ENCODE measurements at regions not wholly inside any gene's neighbourhood (a gene's known extent, or its start where the extent isn't known, plus 50 kb on each side); places are given as distances from the start of the nearest gene placed in this dataset.
A peak's percentile ranks its signal among the peaks of the same experiment; 100 is the strongest.

DNA sequence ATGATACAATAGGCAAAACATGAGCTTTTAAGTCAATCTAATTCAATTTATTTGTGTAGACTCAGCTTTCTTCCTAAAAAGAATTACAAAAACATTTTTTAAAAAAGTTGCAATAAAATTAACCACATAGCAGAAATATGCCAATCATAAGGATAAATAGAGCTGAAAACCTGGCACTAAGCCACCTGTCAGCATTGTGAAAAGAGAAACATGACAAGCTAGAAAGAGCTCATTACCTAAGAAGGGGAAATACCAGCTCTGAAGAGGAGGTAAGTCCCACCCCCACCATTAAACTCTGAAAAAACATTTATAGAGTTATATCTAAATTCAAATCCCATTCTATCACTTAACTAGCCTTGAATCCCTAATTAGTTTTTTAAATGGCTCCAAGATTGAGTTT lies 372.9 kb downstream of the OSTF1 start:
- no peaks in the 10 kb centered on the region for H3K36me3 ChIP-seq (ENCODE audit: insufficient read depth, low read length)
- no peak overlapping the region for H3K9ac ChIP-seq (ENCODE audit: low read depth, low read length)
- no peaks in the 10 kb centered on the region for H3K9me3 ChIP-seq (ENCODE audit: insufficient read depth, low read depth, low read length)

DNA sequence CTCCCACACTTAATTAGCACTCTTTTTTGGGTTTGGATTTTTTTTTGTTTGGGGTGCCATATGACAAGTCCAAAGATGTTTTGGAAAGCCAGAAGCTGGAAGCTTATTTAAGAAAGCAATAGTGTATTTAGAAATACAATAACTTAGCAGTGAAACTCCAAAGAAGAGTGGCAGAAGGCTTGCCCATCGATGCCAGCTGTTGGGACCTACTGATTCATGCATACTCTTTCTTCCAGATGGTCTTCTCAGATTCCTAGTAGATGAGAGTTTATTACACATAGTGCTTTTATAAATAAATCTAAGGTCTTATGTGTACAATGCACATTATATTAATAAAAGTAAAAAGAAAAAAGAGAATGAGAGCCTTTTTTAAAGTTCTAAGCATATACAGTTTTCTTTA lies 374.6 kb downstream of the OSTF1 start:
- no peak overlapping the region for H3K4me3 ChIP-seq (ENCODE audit: low read length)
- WGBS, result 92% methylated on average over 1 of the region's 1 CpG
- no peaks in the 10 kb centered on the region for H3K27me3 ChIP-seq (ENCODE audit: insufficient read depth, low read length)
- no peaks in the 10 kb centered on the region for H3K9me3 ChIP-seq (ENCODE audit: insufficient read depth, low read depth, low read length)
- no peak overlapping the region for H3K9ac ChIP-seq (ENCODE audit: low read depth, low read length)
- no peak overlapping the region for H3K27ac ChIP-seq (ENCODE audit: low read depth, low read length)
- H3K36me3 ChIP-seq (ENCODE audit: insufficient read depth, low read length), result no peaks in the 10 kb centered on the region
- H3K4me1 ChIP-seq (ENCODE audit: insufficient read depth, low read length), result peaks cover 21% of the 10 kb centered on the region

More for the DNA sequence above, 372.9 kb downstream of the OSTF1 start:
- Histone ChIP-seq H3K4me3 (ENCODE audit: low read length) (no peak overlapping the region), H3K27ac (ENCODE audit: low read depth, low read length) (no peak overlapping the region), H3K27me3 (ENCODE audit: insufficient read depth, low read length) (no peaks in the 10 kb centered on the region), H3K4me1 (ENCODE audit: insufficient read depth, low read length) (peaks cover 35% of the 10 kb centered on the region)

DNA sequence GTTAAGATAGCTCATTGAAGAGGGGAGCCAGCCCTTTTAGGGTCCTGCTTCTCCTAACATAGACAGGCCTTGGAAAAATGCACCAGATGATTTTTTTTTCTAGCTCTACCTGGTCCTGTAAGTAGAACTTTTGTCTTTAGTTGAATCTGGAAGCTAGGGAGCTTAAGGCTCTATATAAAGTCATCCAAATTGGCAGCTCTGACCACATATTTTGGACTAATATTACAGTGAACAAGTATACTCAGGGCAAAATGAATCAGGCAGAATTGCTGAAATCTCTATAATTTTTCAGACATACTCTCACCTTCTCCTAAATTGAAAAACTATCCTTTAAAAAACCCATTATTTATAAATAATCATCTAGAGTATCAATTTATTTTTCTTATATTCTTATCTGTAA lies 375.6 kb downstream of the OSTF1 start:
- H3K4me1 ChIP-seq (ENCODE audit: insufficient read depth, low read length), result peaks cover 11% of the 10 kb centered on the region; the same call in 1 of the 2 replicates
- H3K9me3 ChIP-seq (ENCODE audit: insufficient read depth, low read depth, low read length), result no peaks in the 10 kb centered on the region
- H3K36me3 ChIP-seq (ENCODE audit: insufficient read depth, low read length), result no peaks in the 10 kb centered on the region
- no peak overlapping the region for H3K27ac ChIP-seq (ENCODE audit: low read depth, low read length)
- no peaks in the 10 kb centered on the region for H3K27me3 ChIP-seq (ENCODE audit: insufficient read depth, low read length)
- no peak overlapping the region for H3K9ac ChIP-seq (ENCODE audit: low read depth, low read length)
- no peak overlapping the region for H3K4me3 ChIP-seq (ENCODE audit: low read length)

DNA sequence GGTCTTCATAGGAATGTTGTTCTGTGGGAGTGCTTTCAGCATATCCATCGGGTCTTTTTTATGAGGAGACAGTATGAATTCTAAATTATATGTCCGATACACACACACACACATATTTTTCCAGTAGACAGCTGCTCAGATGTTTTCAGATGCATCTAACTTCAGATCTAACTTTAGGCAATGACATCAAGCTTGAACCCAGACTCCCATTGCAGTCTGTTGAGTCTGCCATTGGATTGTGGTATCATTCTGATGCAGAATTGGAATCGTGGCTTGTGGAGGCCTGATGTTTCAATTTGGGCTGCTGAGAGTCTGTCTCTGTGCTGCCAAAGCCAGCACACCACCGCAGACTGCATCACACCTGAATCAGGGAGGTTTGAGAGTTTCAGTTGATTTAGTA lies 376.4 kb downstream of the OSTF1 start:
- no peaks in the 10 kb centered on the region for H3K36me3 ChIP-seq (ENCODE audit: insufficient read depth, low read length)
- 89% methylated on average over 4 of the region's 4 CpGs for WGBS
- peaks cover 11% of the 10 kb centered on the region; the same call in 1 of the 2 replicates for H3K4me1 ChIP-seq (ENCODE audit: insufficient read depth, low read length)
- H3K9me3 ChIP-seq (ENCODE audit: insufficient read depth, low read depth, low read length), result no peaks in the 10 kb centered on the region
- H3K27ac ChIP-seq (ENCODE audit: low read depth, low read length), result no peak overlapping the region
- H3K4me3 ChIP-seq (ENCODE audit: low read length), result no peak overlapping the region
- no peak overlapping the region for H3K9ac ChIP-seq (ENCODE audit: low read depth, low read length)
- no peaks in the 10 kb centered on the region for H3K27me3 ChIP-seq (ENCODE audit: insufficient read depth, low read length)

DNA sequence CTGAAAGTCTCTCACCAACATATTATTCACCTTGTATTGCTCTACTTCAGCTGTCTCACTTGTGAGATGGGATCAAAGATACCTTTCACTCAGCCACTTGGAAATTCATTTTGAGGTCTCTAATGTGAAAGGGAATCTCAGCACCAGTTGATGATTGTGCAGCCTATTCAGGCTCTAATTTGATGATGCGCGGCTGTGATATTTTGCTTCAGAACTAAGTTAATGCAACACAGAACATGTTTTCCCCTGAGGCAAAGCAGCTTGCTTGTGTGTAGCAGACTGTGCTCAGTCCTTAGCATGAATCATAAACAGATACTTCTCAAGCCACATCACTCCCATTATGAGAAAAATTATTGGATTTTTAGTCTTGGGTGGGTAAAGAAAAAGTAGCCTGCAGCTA lies 378.8 kb downstream of the OSTF1 start:
- 98% methylated on average over 2 of the region's 2 CpGs for WGBS
- Histone ChIP-seq H3K4me1 (ENCODE audit: insufficient read depth, low read length) (peaks cover 25% of the 10 kb centered on the region), H3K27me3 (ENCODE audit: insufficient read depth, low read length) (no peaks in the 10 kb centered on the region), H3K9me3 (ENCODE audit: insufficient read depth, low read depth, low read length) (no peaks in the 10 kb centered on the region), H3K36me3 (ENCODE audit: insufficient read depth, low read length) (no peaks in the 10 kb centered on the region), H3K4me3 (ENCODE audit: low read length) (no peak overlapping the region), H3K9ac (ENCODE audit: low read depth, low read length) (no peak overlapping the region), H3K27ac (ENCODE audit: low read depth, low read length) (no peak overlapping the region)

DNA sequence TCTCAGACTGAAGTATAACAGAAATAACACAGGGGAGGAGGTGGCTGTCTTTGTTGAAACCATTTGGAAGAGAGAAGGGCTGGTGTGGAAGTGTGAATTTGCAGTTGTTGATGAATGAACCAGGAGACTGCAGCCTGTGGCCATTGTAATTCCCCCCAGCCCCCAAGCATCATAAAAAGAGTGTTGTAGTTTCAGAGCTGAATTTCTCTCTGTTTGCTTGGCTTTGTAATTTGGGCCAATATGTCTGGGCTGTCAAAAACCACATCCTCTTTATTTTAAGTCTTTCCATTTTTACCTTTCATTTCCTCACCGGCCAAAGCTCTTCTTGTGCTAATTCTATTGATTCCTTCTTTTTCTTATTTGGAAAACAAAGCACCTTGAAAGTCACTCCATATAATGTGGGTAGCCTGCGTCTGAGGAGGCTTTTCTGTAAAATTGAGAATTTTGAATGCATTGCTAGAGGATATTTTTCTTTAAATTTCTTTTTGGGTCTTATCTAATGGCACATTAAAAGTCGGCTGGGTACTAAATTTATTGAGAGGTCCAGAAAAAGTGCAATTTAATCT lies 383.3 kb downstream of the OSTF1 start:
- H3K9me3 ChIP-seq (ENCODE audit: insufficient read depth, low read depth, low read length), result no peaks in the 10 kb centered on the region
- no peak overlapping the region; the same call in 1 of the 2 replicates for H3K4me3 ChIP-seq (ENCODE audit: low read length)
- WGBS, result 41% methylated on average over 3 of the region's 3 CpGs
- H3K27me3 ChIP-seq (ENCODE audit: insufficient read depth, low read length), result no peaks in the 10 kb centered on the region
- peaks cover 34% of the 10 kb centered on the region for H3K4me1 ChIP-seq (ENCODE audit: insufficient read depth, low read length)
- no peak overlapping the region for H3K9ac ChIP-seq (ENCODE audit: low read depth, low read length)
- H3K27ac ChIP-seq (ENCODE audit: low read depth, low read length), result peak overlapping the region; percentile 88
- H3K36me3 ChIP-seq (ENCODE audit: insufficient read depth, low read length), result no peaks in the 10 kb centered on the region

DNA sequence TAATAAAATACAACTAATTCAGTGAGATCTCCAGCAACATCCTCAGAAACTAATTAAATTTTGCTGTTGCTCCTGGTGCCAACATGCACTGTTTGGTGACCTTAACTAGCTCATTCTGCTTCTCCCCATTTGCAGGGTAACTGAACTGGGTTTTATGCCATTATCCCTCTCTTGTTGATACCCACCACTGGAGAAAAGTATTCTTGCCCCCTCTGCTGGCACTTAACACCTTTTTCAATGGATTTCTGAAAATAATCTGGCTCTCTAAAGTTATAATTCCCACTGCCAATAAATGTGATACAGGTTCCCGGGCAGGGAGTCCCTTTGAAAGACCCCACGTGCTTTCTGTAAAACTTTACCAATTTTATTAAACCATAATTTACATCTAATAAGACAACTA lies 394.3 kb downstream of the OSTF1 start:
- Histone ChIP-seq H3K4me3 (ENCODE audit: low read length) (no peak overlapping the region), H3K4me1 (ENCODE audit: insufficient read depth, low read length) (no peaks in the 10 kb centered on the region), H3K36me3 (ENCODE audit: insufficient read depth, low read length) (no peaks in the 10 kb centered on the region), H3K9ac (ENCODE audit: low read depth, low read length) (no peak overlapping the region), H3K9me3 (ENCODE audit: insufficient read depth, low read depth, low read length) (peaks cover 9% of the 10 kb centered on the region; the same call in 1 of the 2 replicates), H3K27me3 (ENCODE audit: insufficient read depth, low read length) (no peaks in the 10 kb centered on the region), H3K27ac (ENCODE audit: low read depth, low read length) (no peak overlapping the region)
- WGBS, result 90% methylated on average over 2 of the region's 2 CpGs

DNA sequence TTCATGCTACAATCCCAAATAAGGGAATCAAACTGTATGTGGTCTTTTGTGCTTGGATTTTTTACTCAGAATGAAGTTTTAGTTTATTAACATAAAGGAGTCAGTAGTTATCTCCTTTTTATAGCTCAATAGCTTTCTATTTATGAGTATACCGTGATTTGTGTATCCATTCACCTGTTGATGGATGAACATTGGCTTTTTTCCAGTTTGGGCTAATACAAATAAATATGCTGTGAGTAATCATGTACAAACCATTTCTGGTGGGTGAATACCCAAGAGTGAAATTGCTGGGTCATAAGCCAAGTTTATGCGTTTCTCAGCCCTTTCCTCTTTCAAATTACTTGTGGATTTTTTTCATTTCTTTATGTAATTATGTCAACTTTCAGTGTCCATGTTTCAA lies 395.3 kb downstream of the OSTF1 start:
- no peak overlapping the region for H3K9ac ChIP-seq (ENCODE audit: low read depth, low read length)
- 89% methylated on average over 2 of the region's 2 CpGs for WGBS

DNA sequence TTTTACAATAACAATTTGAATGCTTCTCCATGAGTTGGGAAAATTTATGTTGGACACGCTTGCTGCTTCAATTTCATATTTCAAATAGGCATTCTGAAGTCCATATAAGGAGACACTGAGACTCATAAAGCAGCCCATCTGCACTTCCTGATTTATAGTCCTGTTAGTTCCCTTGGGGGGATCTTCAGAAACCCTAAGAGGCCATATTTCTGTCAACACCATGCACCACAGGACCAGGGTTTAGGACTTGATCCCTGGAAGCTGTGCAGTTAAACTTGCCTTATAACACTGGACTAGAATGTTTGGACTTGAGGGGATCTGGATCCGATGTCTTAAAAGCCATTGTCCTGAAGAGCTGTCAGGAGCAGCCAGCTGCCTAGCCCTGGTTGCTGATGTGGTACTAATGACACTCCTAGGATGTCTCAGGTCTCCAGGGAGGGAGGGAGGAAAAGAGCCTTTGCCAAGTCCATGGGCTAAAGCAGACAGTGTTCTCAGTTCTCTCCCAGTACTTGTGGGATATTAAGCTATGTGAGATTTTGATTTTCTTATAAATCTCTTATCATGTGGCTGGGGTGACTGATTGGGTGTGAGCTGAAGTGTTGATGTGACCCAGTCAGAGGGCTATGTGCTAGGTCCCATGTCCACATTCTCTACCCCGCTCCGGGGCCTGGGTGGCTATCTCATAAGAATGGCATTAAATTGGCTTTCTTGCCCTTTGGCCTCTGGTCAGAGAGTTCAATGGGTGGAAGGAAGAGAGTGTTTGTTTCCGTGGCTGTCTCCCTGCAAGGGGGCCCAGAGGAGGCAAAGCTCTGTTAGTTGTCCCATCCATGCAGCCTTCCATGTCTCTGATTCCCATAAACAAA lies 399.8 kb downstream of the OSTF1 start:
- Histone ChIP-seq H3K36me3 (ENCODE audit: insufficient read depth, low read length) (no peaks in the 10 kb centered on the region), H3K9me3 (ENCODE audit: insufficient read depth, low read depth, low read length) (no peaks in the 10 kb centered on the region)
- WGBS, result 93% methylated on average over 5 of the region's 5 CpGs

More for the DNA sequence above, 395.3 kb downstream of the OSTF1 start:
- no peaks in the 10 kb centered on the region for H3K36me3 ChIP-seq (ENCODE audit: insufficient read depth, low read length)
- H3K9me3 ChIP-seq (ENCODE audit: insufficient read depth, low read depth, low read length), result no peaks in the 10 kb centered on the region
- H3K27me3 ChIP-seq (ENCODE audit: insufficient read depth, low read length), result no peaks in the 10 kb centered on the region
- H3K27ac ChIP-seq (ENCODE audit: low read depth, low read length), result no peak overlapping the region
- H3K4me1 ChIP-seq (ENCODE audit: insufficient read depth, low read length), result no peaks in the 10 kb centered on the region
- H3K4me3 ChIP-seq (ENCODE audit: low read length), result no peak overlapping the region

DNA sequence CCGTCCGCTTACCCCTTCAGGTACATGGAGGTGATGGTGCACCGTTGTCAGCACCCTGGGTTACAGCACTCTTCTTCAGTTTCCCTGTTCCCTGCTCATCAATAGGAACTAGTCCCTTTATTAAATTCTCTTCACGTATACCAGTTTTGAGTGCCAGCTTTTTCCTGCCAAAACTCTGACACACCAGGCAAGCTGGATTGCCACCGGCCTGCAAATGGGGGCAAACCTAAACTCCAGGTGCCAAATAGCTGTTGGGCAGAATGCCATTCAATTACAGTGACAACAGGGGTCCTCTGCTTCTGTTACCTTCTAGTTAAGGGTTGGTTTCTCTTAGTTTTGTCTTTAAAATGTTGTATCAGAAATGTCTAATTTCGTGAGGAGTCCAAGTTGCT lies 400.4 kb downstream of the OSTF1 start:
- H3K4me1 ChIP-seq (ENCODE audit: insufficient read depth, low read length), result no peaks in the 10 kb centered on the region
- H3K4me3 ChIP-seq (ENCODE audit: low read length), result no peak overlapping the region
- H3K36me3 ChIP-seq (ENCODE audit: insufficient read depth, low read length), result no peaks in the 10 kb centered on the region
- H3K9ac ChIP-seq (ENCODE audit: low read depth, low read length), result no peak overlapping the region
- H3K27ac ChIP-seq (ENCODE audit: low read depth, low read length), result no peak overlapping the region
- WGBS, result 91% methylated on average over 6 of the region's 6 CpGs
- no peaks in the 10 kb centered on the region for H3K27me3 ChIP-seq (ENCODE audit: insufficient read depth, low read length)
- H3K9me3 ChIP-seq (ENCODE audit: insufficient read depth, low read depth, low read length), result no peaks in the 10 kb centered on the region

More for the DNA sequence above, 399.8 kb downstream of the OSTF1 start:
- Histone ChIP-seq H3K9ac (ENCODE audit: low read depth, low read length) (no peak overlapping the region), H3K27me3 (ENCODE audit: insufficient read depth, low read length) (no peaks in the 10 kb centered on the region), H3K27ac (ENCODE audit: low read depth, low read length) (no peak overlapping the region), H3K4me1 (ENCODE audit: insufficient read depth, low read length) (no peaks in the 10 kb centered on the region), H3K4me3 (ENCODE audit: low read length) (no peak overlapping the region)

DNA sequence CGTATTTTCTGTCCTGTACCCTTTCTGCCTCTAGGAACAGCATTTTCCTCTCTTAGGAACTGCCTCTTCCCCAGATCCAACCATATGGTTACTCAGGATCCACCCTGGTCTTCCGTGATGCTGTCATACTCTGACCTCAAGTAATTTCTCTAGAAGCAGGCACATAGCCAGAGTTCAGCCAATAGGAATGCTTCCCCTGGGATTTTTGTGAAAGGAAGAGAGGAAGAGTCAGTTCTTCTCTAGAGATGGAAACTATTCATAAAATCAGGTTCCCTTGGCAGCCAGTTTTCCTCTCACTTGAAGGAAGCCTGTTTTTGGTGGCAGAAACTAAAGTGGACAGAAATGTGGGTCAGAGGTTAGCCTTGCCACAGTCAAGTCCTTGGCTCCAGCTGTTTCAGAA lies 400.1 kb upstream of the PCSK5 start:
- H3K4me1 ChIP-seq (ENCODE audit: insufficient read depth, low read length), result no peaks in the 10 kb centered on the region
- H3K27me3 ChIP-seq (ENCODE audit: insufficient read depth, low read length), result no peaks in the 10 kb centered on the region
- WGBS, result 91% methylated on average over 2 of the region's 2 CpGs
- H3K9ac ChIP-seq (ENCODE audit: low read depth, low read length), result no peak overlapping the region
- no peak overlapping the region for H3K4me3 ChIP-seq (ENCODE audit: low read length)
- H3K36me3 ChIP-seq (ENCODE audit: insufficient read depth, low read length), result no peaks in the 10 kb centered on the region
- no peak overlapping the region for H3K27ac ChIP-seq (ENCODE audit: low read depth, low read length)
- H3K9me3 ChIP-seq (ENCODE audit: insufficient read depth, low read depth, low read length), result no peaks in the 10 kb centered on the region
